Hepatocyte (in vitro differentiated cells): ENCODE measurements at regions not wholly inside any gene's neighbourhood (a gene's known extent, or its start where the extent isn't known, plus 50 kb on each side); places are given as distances from the start of the nearest gene placed in this dataset.

Source experiments
- CTCF ChIP-seq: fragments of 200-600 bp; sonication (generic); IDR thresholded peaks from 2 replicates; pipeline ENCODE4 v1.5.1; 2016; ENCODE audit warnings: antibody characterized with exemption, mild to moderate bottlenecking; ENCODE audit not compliant: poor library complexity
- EZH2phosphoT487 ChIP-seq: fragments of 200-600 bp; sonication (generic); IDR thresholded peaks from one replicate; pipeline ENCODE4 v1.6.1; 2018; ENCODE audit warnings: antibody characterized with exemption, mild to moderate bottlenecking, low read depth, moderate library complexity; ENCODE audit not compliant: unreplicated experiment, severe bottlenecking

DNA sequence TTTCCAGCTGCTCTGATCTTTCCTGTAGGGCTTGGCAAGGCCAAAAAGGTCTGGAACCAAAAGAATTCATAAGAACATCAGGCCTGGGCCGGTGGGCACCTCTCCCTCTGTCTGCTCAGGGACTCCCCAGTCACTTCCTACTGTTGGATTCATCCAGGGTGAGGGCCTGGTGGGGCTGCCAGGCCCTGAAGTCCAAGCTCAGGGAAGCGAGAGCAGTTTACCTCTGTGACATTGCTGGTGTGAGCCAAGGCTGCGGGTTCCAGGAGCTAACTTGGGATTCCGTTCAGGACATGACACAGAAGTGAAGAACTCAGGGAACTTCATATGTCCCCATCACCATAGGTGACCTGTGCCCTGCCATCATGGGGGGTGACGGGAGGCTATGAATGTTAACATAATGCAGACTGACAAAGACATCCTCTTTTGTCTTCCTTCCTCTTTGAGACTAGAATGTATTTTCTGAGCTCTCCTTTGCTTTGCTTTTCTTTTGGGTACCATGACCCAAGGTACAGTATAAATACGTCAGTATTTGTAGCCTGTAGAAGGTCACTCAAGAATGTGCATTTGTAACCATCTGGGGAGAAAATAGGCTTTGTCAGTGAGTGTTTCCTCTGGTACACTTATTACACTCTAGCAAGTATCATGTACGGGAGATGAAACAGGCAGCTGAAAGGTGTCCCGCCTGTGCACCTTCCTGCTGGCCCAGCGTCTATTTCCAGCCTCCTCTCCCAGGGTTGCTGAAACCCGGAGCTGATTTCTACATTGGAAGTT, 130.5 kb upstream of the SLC1A4 start:
- TF ChIP-seq CTCF (no peak), EZH2phosphoT487 (no peak)
